H1 (cell line): ENCODE measurements at regions not wholly inside any gene's neighbourhood (a gene's known extent, or its start where the extent isn't known, plus 50 kb on each side); places are given as distances from the start of the nearest gene placed in this dataset.

Experiments
- CTCF ChIA-PET: fragments of 300-600 bp; sonication (Branson Sonifier 250); formaldehyde crosslinking; loops from one replicate; lab custom pipeline; 2021; ENCODE audit not compliant: partially characterized antibody; lab: Charles Lee
- POLR2A ChIA-PET: fragments of 300-600 bp; sonication (Branson Sonifier 250); formaldehyde crosslinking; loops from one replicate; lab custom pipeline; 2021; ENCODE audit warnings: inconsistent platforms; ENCODE audit not compliant: partially characterized antibody; lab: Charles Lee
- DNase-seq, 2 experiments: peaks; one replicate each; pipeline versions ENCODE4 v3.0.0 to v3.0.0-alpha.2; 2010 to 2022; ENCODE audit warnings: low spot score in 2 of 2, low read depth in 1 of 2, mixed read lengths in 1 of 2
- FAIRE-seq: peaks from 2 replicates; lab custom pipeline; 2011; peaks lifted over from hg19 to GRCh38; lab: Jason Lieb, UNC
- H2AFZ ChIP-seq: 2 replicates; pipeline ENCODE4 v1.8.1; 2012; ENCODE audit warnings: low read length, inconsistent platforms
- H2AK5ac ChIP-seq: 2 replicates; pipeline ENCODE4 v1.6.1; 2013; ENCODE audit warnings: low read depth, low read length
- H2BK120ac ChIP-seq: replicated peaks from 2 replicates; pipeline ENCODE3; 2013; ENCODE audit warnings: low read depth, low read length, inconsistent platforms
- H2BK12ac ChIP-seq: 2 replicates; pipeline ENCODE4 v1.6.1; 2013; ENCODE audit warnings: low read depth, low read length
- H2BK15ac ChIP-seq: 2 replicates; pipeline ENCODE4 v1.6.1; 2013; ENCODE audit warnings: low read length
- H2BK20ac ChIP-seq: 2 replicates; pipeline ENCODE4 v1.6.1; 2013; ENCODE audit warnings: low read length
- H2BK5ac ChIP-seq: 2 replicates; pipeline ENCODE4 v1.6.1; 2013; ENCODE audit warnings: low read depth, low read length
- H3K14ac ChIP-seq: 2 replicates; pipeline ENCODE4 v1.6.1; 2013; ENCODE audit warnings: inconsistent platforms; ENCODE audit not compliant: insufficient read length
- H3K18ac ChIP-seq: 2 replicates; pipeline ENCODE4 v1.6.1; 2013; ENCODE audit warnings: low read length; ENCODE audit errors: extremely low read depth
- H3K23ac ChIP-seq: 2 replicates; pipeline ENCODE4 v1.6.1; 2013; ENCODE audit warnings: inconsistent platforms; ENCODE audit not compliant: insufficient read length
- H3K23me2 ChIP-seq: 2 replicates; pipeline ENCODE4 v1.6.1; 2013; ENCODE audit warnings: low read depth, low read length
- H3K27ac ChIP-seq: 2 replicates; pipeline ENCODE4 v1.6.1; 2011; ENCODE audit warnings: low read depth, low read length, inconsistent platforms
- H3K27me3 ChIP-seq, 4 experiments: replicated peaks in 1 of 4; 1 replicate in 1 of 4; 2 replicates in 3 of 4; pipeline versions ENCODE4 v1.6.1 to v1.8.1; 2011 to 2013; ENCODE audit warnings: low read length in 3 of 4, mild to moderate bottlenecking in 3 of 4, inconsistent platforms in 2 of 4, mixed read lengths in 2 of 4, moderate library complexity in 1 of 4; ENCODE audit not compliant: control insufficient read depth in 3 of 4, insufficient read depth in 3 of 4; ENCODE audit errors: extremely low read depth in 1 of 4
- H3K36me3 ChIP-seq, 4 experiments: 2 replicates each; pipeline versions ENCODE4 v1.6.1 to v1.8.1; 2011 to 2013; ENCODE audit warnings: mild to moderate bottlenecking in 4 of 4, low read length in 3 of 4, moderate library complexity in 2 of 4, control low read depth in 1 of 4, inconsistent platforms in 1 of 4; ENCODE audit not compliant: insufficient read depth in 4 of 4, control insufficient read depth in 2 of 4
- H3K4ac ChIP-seq: replicated peaks from 2 replicates; pipeline ENCODE3; 2013; ENCODE audit warnings: low read length, low read depth, mixed read lengths, inconsistent platforms; ENCODE audit not compliant: insufficient read length
- H3K4me1 ChIP-seq, 4 experiments: replicated peaks in 1 of 4; 1 replicate in 1 of 4; 2 replicates in 3 of 4; pipeline versions ENCODE4 v1.6.1 to v1.8.1; 2011 to 2013; ENCODE audit warnings: low read length in 3 of 4, inconsistent platforms in 2 of 4, mixed read lengths in 1 of 4; ENCODE audit not compliant: insufficient read depth in 4 of 4, control insufficient read depth in 3 of 4
- H3K4me2 ChIP-seq, 2 experiments: 2 replicates each; pipeline versions ENCODE4 v1.6.1 to v1.8.1; 2011 to 2013; ENCODE audit warnings: low read depth in 2 of 2, low read length in 2 of 2, control low read depth in 1 of 2, inconsistent platforms in 1 of 2, mild to moderate bottlenecking in 1 of 2; ENCODE audit not compliant: insufficient read depth in 1 of 2
- H3K4me3 ChIP-seq, 4 experiments: fragments of 200-600, 300-600 bp in 1 of 4; sonication (generic), shearing (Covaris generic), sonication (Bioruptor Twin) in 1 of 4; 2 replicates each; pipeline versions ENCODE4 v1.5.1 to v1.8.1; 2011 to 2016; ENCODE audit warnings: low read length in 4 of 4, low read depth in 3 of 4, control low read depth in 2 of 4, inconsistent platforms in 2 of 4, mild to moderate bottlenecking in 2 of 4, mixed read lengths in 1 of 4, moderate library complexity in 1 of 4; ENCODE audit not compliant: insufficient read depth in 2 of 4; ENCODE audit errors: extremely low read depth in 1 of 4
- H3K56ac ChIP-seq: replicated peaks from 2 replicates; pipeline ENCODE3; 2013; ENCODE audit warnings: low read depth, mild to moderate bottlenecking, mixed read lengths, low read length, inconsistent platforms; ENCODE audit not compliant: insufficient read length
- H3K79me1 ChIP-seq: 2 replicates; pipeline ENCODE4 v1.6.1; 2013; ENCODE audit warnings: low read depth, low read length, control low read depth
- H3K79me2 ChIP-seq, 2 experiments: 2 replicates each; pipeline versions ENCODE4 v1.6.1 to v1.8.1; 2012 to 2013; ENCODE audit warnings: low read length in 2 of 2, mild to moderate bottlenecking in 2 of 2, inconsistent platforms in 1 of 2; ENCODE audit not compliant: insufficient read depth in 2 of 2, control insufficient read depth in 1 of 2
- H3K9ac ChIP-seq, 4 experiments: replicated peaks in 1 of 4; 1 replicate in 1 of 4; 2 replicates in 3 of 4; pipeline versions ENCODE4 v1.6.1 to v1.8.1; 2011 to 2013; ENCODE audit warnings: low read depth in 3 of 4, low read length in 3 of 4, control low read depth in 2 of 4, mild to moderate bottlenecking in 2 of 4, moderate library complexity in 2 of 4, inconsistent platforms in 1 of 4; ENCODE audit errors: extremely low read depth in 1 of 4
- H3K9me3 ChIP-seq, 2 experiments: 2 replicates each; pipeline versions ENCODE4 v1.6.1 to v1.8.1; 2012 to 2013; ENCODE audit warnings: mild to moderate bottlenecking in 2 of 2, moderate library complexity in 2 of 2, control low read depth in 1 of 2, inconsistent platforms in 1 of 2, low read depth in 1 of 2, low read length in 1 of 2, mixed read lengths in 1 of 2; ENCODE audit not compliant: insufficient read depth in 2 of 2
- H4K20me1 ChIP-seq, 2 experiments: replicated peaks in 1 of 2; 2 replicates each; pipeline versions ENCODE3 to v1.8.1; 2011 to 2013; ENCODE audit warnings: inconsistent platforms in 2 of 2, low read length in 2 of 2, mild to moderate bottlenecking in 1 of 2; ENCODE audit not compliant: insufficient read depth in 2 of 2, control insufficient read depth in 1 of 2
- H4K5ac ChIP-seq: 2 replicates; pipeline ENCODE4 v1.6.1; 2013; ENCODE audit warnings: low read length, low read depth, mixed read lengths, inconsistent platforms; ENCODE audit not compliant: insufficient read length
- H4K8ac ChIP-seq: 2 replicates; pipeline ENCODE4 v1.8.0; 2013; ENCODE audit warnings: mild to moderate bottlenecking, moderate library complexity, low read length, inconsistent platforms; ENCODE audit not compliant: insufficient read depth; ENCODE audit errors: extremely low read depth
- H4K91ac ChIP-seq: replicated peaks from 2 replicates; pipeline ENCODE3; 2013; ENCODE audit warnings: low read length, mixed read lengths, inconsistent platforms; ENCODE audit not compliant: insufficient read length
- BRCA1 ChIP-seq: IDR thresholded peaks from 2 replicates; pipeline ENCODE4 v1.6.1; 2012; ENCODE audit warnings: low read depth, low read length, improper control_type of control experiment
- SAP30 ChIP-seq: fragments of 300-600 bp; sonication (generic); IDR thresholded peaks from 2 replicates; pipeline ENCODE4 v1.7.1; 2012; ENCODE audit warnings: low read length, moderate library complexity, mild to moderate bottlenecking, inconsistent platforms; ENCODE audit not compliant: insufficient read depth, insufficient replicate concordance
- WGBS, 2 experiments: shearing (Covaris generic) in 1 of 2; methylation state at CpG; one replicate each; pipeline versions ENCODE4 v1.1.6 to v1.1.7; 2013 to 2015; ENCODE audit warnings: low lambda C conversion rate in 2 of 2, mixed read lengths in 2 of 2, inconsistent platforms in 1 of 2, low coverage in 1 of 2, missing lambda C conversion rate in 1 of 2; ENCODE audit not compliant: insufficient replicate concordance in 2 of 2, insufficient coverage in 1 of 2, insufficient read length in 1 of 2; ENCODE audit errors: extremely low coverage in 1 of 2, missing lambda C conversion rate in 1 of 2; 5-methylcytosine and 5-hydroxymethylcytosine counted together

DNA sequence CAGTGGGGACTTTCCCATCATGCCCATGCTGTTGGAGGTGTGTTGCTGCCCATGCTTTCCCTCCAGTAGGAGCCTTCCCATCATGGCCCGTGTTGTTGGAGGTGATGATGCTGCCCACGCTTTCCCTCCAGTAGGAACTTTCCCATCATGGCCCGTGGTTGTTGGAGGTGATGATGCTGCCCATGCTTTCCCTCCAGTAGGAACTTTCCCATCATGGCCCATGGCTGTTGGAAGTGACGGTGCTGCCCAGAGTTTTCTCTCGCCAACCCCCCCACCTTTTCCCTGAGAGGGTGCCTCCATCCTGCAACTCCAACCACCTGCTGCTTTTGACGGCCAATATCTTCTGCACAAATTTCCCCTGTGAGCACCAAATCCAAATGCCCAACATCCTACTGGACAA is 205.7 kb downstream of the TOMM20 start:
- no peak overlapping the region for H2BK20ac ChIP-seq
- H3K56ac ChIP-seq: no peak overlapping the region
- no peak for TF ChIP-seq SAP30
- TF ChIP-seq BRCA1: no peak
- TF ChIP-seq, all 59 proteins: peak for 0
- Histone ChIP-seq H2AFZ (no peak overlapping the region), H2AK5ac (peak overlapping the region; percentile 98; the same call in 1 of the 2 replicates), H4K91ac (no peak overlapping the region), H3K27ac (no peak overlapping the region), H3K14ac (no peak overlapping the region), H2BK120ac (no peak overlapping the region), H3K27me3 (peaks cover 0 to 4% (median 2%) of the 10 kb centered on the region in 4 experiments; a peak in 3 of 7 replicates), H3K9ac (no peak overlapping the region), H2BK12ac (peak overlapping the region; percentile 2; the same call in 1 of the 2 replicates), H3K4me3 (no peak overlapping the region), H2BK5ac (0 out of 2 replicates have a peak overlapping the region, but pooled peaks have one; percentile 24), H3K18ac (no peak overlapping the region), H3K36me3 (no peaks in the 10 kb centered on the region), H3K4ac (no peak overlapping the region), H3K9me3 (peaks cover 0 to 2% of the 10 kb centered on the region in 2 experiments; a peak in 1 of 4 replicates), H3K79me1 (no peaks in the 10 kb centered on the region), H2BK15ac (no peak overlapping the region), H3K23me2 (no peaks in the 10 kb centered on the region), H4K20me1 (no peaks in the 10 kb centered on the region), H3K4me2 (no peak overlapping the region), H4K8ac (no peak overlapping the region), H3K79me2 (no peaks in the 10 kb centered on the region), H3K23ac (no peak overlapping the region), H3K4me1 (peaks cover 0 to 19% (median 4%) of the 10 kb centered on the region in 4 experiments; a peak in 4 of 7 replicates), H4K5ac (no peak overlapping the region)
- POLR2A ChIA-PET: no interaction called here
- FAIRE-seq (no peak), DNase-seq (no peak)
- CTCF ChIA-PET: interaction anchor here (1.2 kb wide), 1 partner anchor 808 kb away, joined by 3 read pairs; no protein-coding TSS in a partner anchor
- 99% methylated on average over 6 of the region's 6 CpGs; no CpG with 5 or more reads in 1 of the 2 experiments for WGBS, 2 experiments
